ENCODE measurements at regions not wholly inside any gene's neighbourhood (a gene's known extent, or its start where the extent isn't known, plus 50 kb on each side); places are given as distances from the start of the nearest gene placed in this dataset.

- DNase-seq = no peak
Observed at GRCh38 chr14:55944757-55945156, 173.5 kb upstream of the PELI2 start.

GRCh38 chr14:55946231-55946630 is 172.0 kb upstream of the PELI2 start:
- no peak for DNase-seq

- no peak for DNase-seq
Observed at GRCh38 chr14:55948399-55948798, 169.8 kb upstream of the PELI2 start.

- no peak for DNase-seq
Observed at GRCh38 chr14:55949708-55950107, 168.5 kb upstream of the PELI2 start.

- DNase-seq = no peak
Observed at GRCh38 chr14:55950135-55950534, 168.1 kb upstream of the PELI2 start.

- no peak for DNase-seq
Observed at GRCh38 chr14:55951341-55952206, 166.6 kb upstream of the PELI2 start.

- no peak for DNase-seq
Observed at GRCh38 chr14:55954108-55954507, 164.1 kb upstream of the PELI2 start.

- no peak for DNase-seq
Observed at GRCh38 chr14:55955175-55955574, 163.0 kb upstream of the PELI2 start.

GRCh38 chr14:55957950-55958349 is 160.3 kb upstream of the PELI2 start:
- DNase-seq = no peak

- DNase-seq = no peak
Observed at GRCh38 chr14:55963295-55963694, 154.9 kb upstream of the PELI2 start.

GRCh38 chr14:55964091-55964490 is 154.1 kb upstream of the PELI2 start:
- no peak for DNase-seq

- no peak for DNase-seq
Observed at GRCh38 chr14:55964821-55965220, 153.4 kb upstream of the PELI2 start.

GRCh38 chr14:55965851-55966250 is 152.4 kb upstream of the PELI2 start:
- DNase-seq = no peak

- no peak for DNase-seq
Observed at GRCh38 chr14:55968741-55969140, 149.5 kb upstream of the PELI2 start.

GRCh38 chr14:55973285-55973800 is 144.9 kb upstream of the PELI2 start:
- no peak for DNase-seq

- DNase-seq = no peak
Observed at GRCh38 chr14:55973911-55974630, 144.1 kb upstream of the PELI2 start.

GRCh38 chr14:55975281-55975910 is 142.8 kb upstream of the PELI2 start:
- no peak for DNase-seq

GRCh38 chr14:55976219-55976618 is 142.0 kb upstream of the PELI2 start:
- DNase-seq = no peak

- DNase-seq = no peak
Observed at GRCh38 chr14:55976655-55977054, 141.6 kb upstream of the PELI2 start.

GRCh38 chr14:55977392-55978150 is 140.6 kb upstream of the PELI2 start:
- DNase-seq = no peak

GRCh38 chr14:55979096-55979495 is 139.1 kb upstream of the PELI2 start:
- DNase-seq = no peak

GRCh38 chr14:55979781-55980180 is 138.4 kb upstream of the PELI2 start:
- DNase-seq = no peak

GRCh38 chr14:55980970-55981369 is 137.2 kb upstream of the PELI2 start:
- DNase-seq = no peak

Measured in GOT3 (cell line).